Endodermal cell (in vitro differentiated cells): ENCODE measurements at regions not wholly inside any gene's neighbourhood (a gene's known extent, or its start where the extent isn't known, plus 50 kb on each side); places are given as distances from the start of the nearest gene placed in this dataset.

Source experiments
- DNase-seq: peaks from one replicate; pipeline ENCODE4 v3.0.0-alpha.2; 2017
- H3K27ac ChIP-seq: 2 replicates; pipeline ENCODE4 v1.5.1; 2013; ENCODE audit warnings: mild to moderate bottlenecking, low read depth, low read length, moderate library complexity
- H3K27me3 ChIP-seq: 2 replicates; pipeline ENCODE4 v1.6.1; 2013; ENCODE audit warnings: mild to moderate bottlenecking, low read length, moderate library complexity; ENCODE audit not compliant: insufficient read depth, control insufficient read depth, poor library complexity, severe bottlenecking
- H3K36me3 ChIP-seq: 2 replicates; pipeline ENCODE4 v1.7.0; 2013; ENCODE audit warnings: mild to moderate bottlenecking, low read length, moderate library complexity; ENCODE audit not compliant: control insufficient read depth, insufficient read depth
- H3K4me1 ChIP-seq: one replicate; pipeline ENCODE4 v1.7.0; 2013; ENCODE audit warnings: low read length; ENCODE audit not compliant: control insufficient read depth, insufficient read depth
- H3K4me3 ChIP-seq: 2 replicates; pipeline ENCODE4 v1.5.1; 2013; ENCODE audit warnings: mild to moderate bottlenecking, low read length, moderate library complexity
- H3K9ac ChIP-seq: 2 replicates; pipeline ENCODE4 v1.6.1; 2013; ENCODE audit warnings: mild to moderate bottlenecking, low read length, moderate library complexity; ENCODE audit not compliant: poor library complexity, severe bottlenecking; ENCODE audit errors: extremely low read depth
- H3K9me3 ChIP-seq: 2 replicates; pipeline ENCODE4 v1.6.1; 2013; ENCODE audit warnings: mild to moderate bottlenecking, low read length, moderate library complexity; ENCODE audit not compliant: control insufficient read depth
- H3K27ac Mint-ChIP-seq: 2 replicates; pipeline ENCODE4 v1.8.0; 2020; ENCODE audit warnings: mixed read lengths
- H3K27me3 Mint-ChIP-seq: 2 replicates; pipeline ENCODE4 v1.8.0; 2021; ENCODE audit warnings: mild to moderate bottlenecking, mixed read lengths; ENCODE audit not compliant: insufficient read depth
- H3K36me3 Mint-ChIP-seq: 2 replicates; pipeline ENCODE4 v1.8.0; 2020; ENCODE audit warnings: low read depth, mixed read lengths
- H3K4me1 Mint-ChIP-seq: 2 replicates; pipeline ENCODE4 v1.8.0; 2020; ENCODE audit warnings: mixed read lengths
- H3K4me3 Mint-ChIP-seq: 2 replicates; pipeline ENCODE4 v1.8.0; 2020; ENCODE audit warnings: mild to moderate bottlenecking, moderate library complexity, mixed read lengths
- H3K9me3 Mint-ChIP-seq: 2 replicates; pipeline ENCODE4 v1.8.0; 2020; ENCODE audit warnings: mild to moderate bottlenecking, mixed read lengths
- WGBS, 2 experiments: methylation state at CpG; one replicate each; pipeline versions ENCODE4 v1.1.5 to v1.1.7; 2013; ENCODE audit warnings: missing lambda C conversion rate in 2 of 2, mixed read lengths in 1 of 2; ENCODE audit not compliant: insufficient coverage in 1 of 2, insufficient read length in 1 of 2; 5-methylcytosine and 5-hydroxymethylcytosine counted together
- TF ChIP-seq, protein P1 (sequence below): fragments of 200-600 bp; sonication (generic); conservative IDR thresholded peaks from 2 replicates; pipeline ENCODE4 v1.5.0; 2021; ENCODE audit warnings: antibody characterized with exemption, mild to moderate bottlenecking

DNA sequence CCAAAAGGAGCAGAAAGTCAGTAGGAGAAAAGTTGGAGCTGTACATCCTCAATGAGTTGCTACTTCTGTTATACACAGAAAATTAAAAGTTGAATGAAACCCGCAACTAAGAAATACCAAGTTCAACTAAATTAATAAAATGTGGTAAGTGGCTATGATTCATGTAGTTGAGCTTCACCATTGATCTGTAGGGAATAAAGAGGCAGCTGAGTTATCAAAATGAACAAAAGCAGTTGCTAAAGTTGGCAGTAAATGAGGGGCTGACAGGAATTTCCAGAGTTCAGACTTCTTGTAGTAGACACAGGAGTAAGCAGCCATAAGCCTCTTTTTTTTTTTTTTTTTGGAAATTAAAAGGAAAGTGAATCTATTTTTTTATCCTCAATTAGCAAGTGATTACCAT lies 234.6 kb downstream of the POSTN start:
- Mint-ChIP-seq H3K36me3 (no peaks in the 10 kb centered on the region), H3K4me3 (no peak overlapping the region), H3K27ac (no peak overlapping the region), H3K27me3 (no peaks in the 10 kb centered on the region), H3K9me3 (no peaks in the 10 kb centered on the region), H3K4me1 (peaks cover 2% of the 10 kb centered on the region)
- WGBS, 2 experiments: 80 to 100% methylated on average over 1 of the region's 1 CpG
- no peak overlapping the region for H3K27ac ChIP-seq
- no peaks in the 10 kb centered on the region for H3K9me3 ChIP-seq
- no peak for DNase-seq
- H3K4me1 ChIP-seq: no peaks in the 10 kb centered on the region
- H3K4me3 ChIP-seq: no peak overlapping the region
- H3K27me3 ChIP-seq: peaks cover 7% of the 10 kb centered on the region
- H3K9ac ChIP-seq: no peak overlapping the region
- no peaks in the 10 kb centered on the region for H3K36me3 ChIP-seq
- TF ChIP-seq, protein P1, sequence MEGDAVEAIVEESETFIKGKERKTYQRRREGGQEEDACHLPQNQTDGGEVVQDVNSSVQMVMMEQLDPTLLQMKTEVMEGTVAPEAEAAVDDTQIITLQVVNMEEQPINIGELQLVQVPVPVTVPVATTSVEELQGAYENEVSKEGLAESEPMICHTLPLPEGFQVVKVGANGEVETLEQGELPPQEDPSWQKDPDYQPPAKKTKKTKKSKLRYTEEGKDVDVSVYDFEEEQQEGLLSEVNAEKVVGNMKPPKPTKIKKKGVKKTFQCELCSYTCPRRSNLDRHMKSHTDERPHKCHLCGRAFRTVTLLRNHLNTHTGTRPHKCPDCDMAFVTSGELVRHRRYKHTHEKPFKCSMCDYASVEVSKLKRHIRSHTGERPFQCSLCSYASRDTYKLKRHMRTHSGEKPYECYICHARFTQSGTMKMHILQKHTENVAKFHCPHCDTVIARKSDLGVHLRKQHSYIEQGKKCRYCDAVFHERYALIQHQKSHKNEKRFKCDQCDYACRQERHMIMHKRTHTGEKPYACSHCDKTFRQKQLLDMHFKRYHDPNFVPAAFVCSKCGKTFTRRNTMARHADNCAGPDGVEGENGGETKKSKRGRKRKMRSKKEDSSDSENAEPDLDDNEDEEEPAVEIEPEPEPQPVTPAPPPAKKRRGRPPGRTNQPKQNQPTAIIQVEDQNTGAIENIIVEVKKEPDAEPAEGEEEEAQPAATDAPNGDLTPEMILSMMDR: no peak

DNA sequence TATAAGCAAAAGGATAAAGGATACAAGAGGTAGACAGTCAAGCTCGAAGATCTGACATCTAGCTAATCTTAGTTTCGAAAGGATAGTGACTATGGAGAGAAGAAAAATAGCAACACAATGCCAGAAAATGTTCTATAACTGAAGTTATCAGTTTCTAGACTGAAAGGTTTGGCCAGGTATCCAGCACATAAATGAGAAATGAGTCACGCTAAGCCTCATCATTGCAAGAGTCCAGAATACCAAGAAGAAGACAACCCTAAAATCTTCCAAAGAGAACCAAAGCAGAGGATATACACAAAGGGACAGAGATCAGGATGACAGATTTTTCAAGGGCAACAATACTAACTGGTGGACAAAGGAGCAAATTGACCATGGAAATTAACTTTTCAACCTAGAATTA lies 237.0 kb downstream of the POSTN start:
- Mint-ChIP-seq H3K27me3 (no peaks in the 10 kb centered on the region), H3K4me1 (peaks cover 2% of the 10 kb centered on the region), H3K27ac (no peak overlapping the region), H3K4me3 (no peak overlapping the region), H3K36me3 (no peaks in the 10 kb centered on the region), H3K9me3 (no peaks in the 10 kb centered on the region)
- Histone ChIP-seq H3K27ac (no peak overlapping the region), H3K9me3 (no peaks in the 10 kb centered on the region), H3K27me3 (peaks cover 13% of the 10 kb centered on the region), H3K36me3 (no peaks in the 10 kb centered on the region), H3K9ac (no peak overlapping the region), H3K4me3 (no peak overlapping the region), H3K4me1 (no peaks in the 10 kb centered on the region)
- TF ChIP-seq, protein P1: no peak
- DNase-seq: no peak
- 91 to 100% methylated on average over 2 to 3 of the region's 3 CpGs for WGBS, 2 experiments

DNA sequence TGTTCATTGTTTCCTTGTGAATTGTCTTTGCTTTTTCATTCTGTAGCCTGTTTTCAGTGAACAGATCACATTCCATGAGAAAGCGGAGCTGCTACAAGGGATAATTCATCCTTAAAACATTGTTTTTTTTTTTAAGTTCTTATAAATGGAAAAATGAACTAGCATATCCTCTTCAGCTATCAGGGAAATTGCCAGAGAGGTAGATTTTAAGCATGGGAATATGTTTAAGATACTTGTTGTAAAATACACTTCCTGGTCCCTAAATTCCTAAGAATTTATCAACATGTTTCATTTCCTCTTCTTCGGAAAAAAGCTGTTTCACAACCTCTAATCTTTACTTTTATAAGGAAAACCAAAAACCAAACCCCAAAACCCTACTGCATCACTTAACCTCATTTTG lies 238.0 kb downstream of the POSTN start:
- H3K36me3 Mint-ChIP-seq: no peaks in the 10 kb centered on the region
- H3K27me3 Mint-ChIP-seq: no peaks in the 10 kb centered on the region
- H3K4me1 Mint-ChIP-seq: peaks cover 2% of the 10 kb centered on the region
- no peak overlapping the region for H3K27ac Mint-ChIP-seq
- H3K27me3 ChIP-seq: peaks cover 13% of the 10 kb centered on the region
- no peak overlapping the region for H3K4me3 Mint-ChIP-seq
- H3K9me3 ChIP-seq: no peaks in the 10 kb centered on the region
- H3K27ac ChIP-seq: no peak overlapping the region
- TF ChIP-seq, protein P1: no peak
- no peaks in the 10 kb centered on the region for H3K4me1 ChIP-seq
- H3K9me3 Mint-ChIP-seq: no peaks in the 10 kb centered on the region
- H3K4me3 ChIP-seq: no peak overlapping the region
- 83 to 100% methylated on average over 1 to 2 of the region's 2 CpGs for WGBS, 2 experiments
- H3K36me3 ChIP-seq: no peaks in the 10 kb centered on the region
- no peak for DNase-seq
- H3K9ac ChIP-seq: no peak overlapping the region
